ENCODE measurements at regions not wholly inside any gene's neighbourhood (a gene's known extent, or its start where the extent isn't known, plus 50 kb on each side); places are given as distances from the start of the nearest gene placed in this dataset.
"Not testable (repeated sequence)": the region's sequence is repeated elsewhere in the genome, so short reads cannot be mapped to it uniquely, and the experiment has no call there.

DNA sequence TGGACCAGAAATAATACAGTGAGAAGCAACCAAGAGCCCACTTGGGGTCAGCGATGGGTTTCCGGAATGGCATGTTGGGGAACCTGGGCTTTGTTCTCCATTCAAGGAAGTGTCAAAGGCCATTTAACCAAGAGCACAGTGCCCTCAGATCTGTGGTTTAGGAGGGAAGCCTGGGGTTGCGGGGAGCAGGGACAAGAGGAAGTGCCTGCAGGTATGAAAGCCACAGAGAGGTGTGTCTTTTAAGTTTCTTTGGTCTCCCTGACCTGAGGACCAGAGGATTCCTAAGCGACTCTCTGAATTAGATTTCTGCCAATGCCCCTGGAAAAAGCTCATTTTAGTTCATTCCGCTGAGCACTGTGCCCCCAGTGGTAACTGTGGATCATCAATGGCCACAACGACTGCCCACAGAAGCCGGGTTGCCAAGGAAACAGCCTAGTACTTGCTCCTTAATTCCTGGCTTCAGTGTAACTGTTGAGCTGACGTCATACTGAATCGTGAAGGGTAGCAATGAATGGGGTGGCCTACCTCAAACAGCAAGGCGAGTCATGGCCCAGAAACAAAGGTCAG lies 107.3 kb upstream of the SPIN1 start:
- DNase-seq = no peak

DNA sequence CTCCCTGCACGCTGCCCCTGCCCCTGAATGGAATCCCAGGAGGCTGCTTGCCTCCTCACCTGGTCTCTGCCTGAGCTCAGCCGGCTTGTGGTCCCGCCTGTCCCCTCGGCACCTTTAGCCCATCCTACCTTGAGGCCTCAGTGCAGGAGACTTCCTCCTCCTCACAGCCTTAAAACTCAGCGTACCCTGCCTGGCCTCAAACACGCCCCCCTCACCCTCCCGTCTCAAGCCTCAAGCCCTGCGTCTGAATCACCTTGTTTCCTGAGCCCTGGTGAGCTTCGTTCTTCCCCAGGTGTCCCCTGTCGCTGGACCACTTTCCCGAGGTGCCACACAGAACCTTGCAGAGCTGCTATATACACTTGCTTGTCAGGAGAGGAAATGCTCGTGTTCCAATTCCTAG lies 110.2 kb upstream of the SPIN1 start:
- DNase-seq = no peak

DNA sequence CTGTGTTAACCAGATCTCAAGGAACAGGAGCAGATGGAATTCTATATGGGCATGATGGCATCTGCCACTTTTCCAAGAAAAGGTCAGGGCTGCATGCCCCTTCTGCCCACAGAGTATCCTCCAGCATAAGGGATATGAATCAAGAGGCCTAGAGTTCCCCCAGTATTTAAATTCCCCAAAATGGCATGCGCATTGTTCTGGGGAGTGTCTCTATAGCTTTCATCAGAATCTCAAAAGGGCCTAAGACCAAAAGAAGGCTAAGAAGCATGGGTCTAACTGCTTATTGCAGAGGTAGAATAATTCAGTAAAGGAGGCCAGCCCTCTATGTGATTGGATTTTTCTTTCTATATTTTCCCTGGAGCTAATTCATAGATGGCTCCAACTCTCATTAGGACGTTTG lies 114.2 kb upstream of the SPIN1 start:
- DNase-seq = no peak

DNA sequence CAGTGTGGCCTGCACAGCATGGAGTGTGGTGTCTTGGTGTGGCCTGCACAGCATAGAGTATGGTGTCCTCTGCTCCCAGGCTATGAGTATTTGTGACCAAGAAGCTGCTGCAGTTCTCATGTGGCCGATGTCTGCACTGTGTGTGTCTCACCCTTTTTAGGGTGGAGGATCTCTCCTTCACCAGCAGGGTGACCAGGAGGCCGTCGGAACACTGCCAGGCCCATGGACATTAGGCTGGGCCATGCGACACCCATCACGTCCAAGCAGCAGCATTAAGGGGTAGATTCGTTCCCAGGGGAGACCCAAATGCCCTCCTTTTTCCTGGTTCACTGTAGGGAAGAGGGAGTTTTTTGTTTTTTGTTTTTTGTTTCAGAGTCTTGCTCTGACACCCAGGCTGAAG lies 115.3 kb upstream of the SPIN1 start:
- no peak for DNase-seq

DNA sequence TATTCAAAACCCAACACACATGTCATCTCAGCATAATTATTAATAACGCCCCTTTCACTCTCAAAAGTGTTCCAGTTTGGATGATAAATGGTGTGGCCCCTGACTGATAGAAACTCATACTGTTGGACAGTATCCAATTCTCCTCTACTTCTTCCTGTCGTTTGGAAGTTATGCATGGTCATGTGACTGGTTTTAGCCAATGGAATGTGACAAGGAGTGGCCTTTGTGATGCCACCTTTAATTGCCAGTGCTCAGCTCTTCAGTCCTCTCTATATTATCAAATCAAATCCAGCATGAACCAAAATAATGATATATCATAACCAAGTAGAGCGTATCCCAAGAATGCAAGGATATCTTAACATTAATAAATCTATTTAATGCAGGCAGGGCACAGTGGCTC lies 117.8 kb upstream of the SPIN1 start:
- DNase-seq = no peak

DNA sequence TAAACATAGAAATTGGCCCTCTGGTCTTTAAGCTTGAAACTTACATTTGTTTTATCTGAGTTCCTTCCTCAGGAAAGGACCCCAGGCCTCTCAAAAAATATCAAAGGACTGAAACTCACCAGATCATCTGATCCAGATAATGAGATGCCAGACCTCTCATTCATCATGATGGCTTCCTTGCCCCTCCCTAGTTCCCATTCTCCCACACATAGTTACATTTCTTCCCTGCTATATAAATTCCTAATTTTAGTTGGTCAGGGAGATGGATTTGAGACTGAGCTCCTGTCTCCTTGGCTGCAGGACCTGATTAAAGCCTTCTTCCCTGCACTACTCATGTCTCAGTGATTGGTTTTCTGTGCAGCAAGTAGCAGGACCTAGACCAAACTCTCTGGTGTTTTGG lies 119.4 kb upstream of the SPIN1 start:
- no peak for DNase-seq

DNA sequence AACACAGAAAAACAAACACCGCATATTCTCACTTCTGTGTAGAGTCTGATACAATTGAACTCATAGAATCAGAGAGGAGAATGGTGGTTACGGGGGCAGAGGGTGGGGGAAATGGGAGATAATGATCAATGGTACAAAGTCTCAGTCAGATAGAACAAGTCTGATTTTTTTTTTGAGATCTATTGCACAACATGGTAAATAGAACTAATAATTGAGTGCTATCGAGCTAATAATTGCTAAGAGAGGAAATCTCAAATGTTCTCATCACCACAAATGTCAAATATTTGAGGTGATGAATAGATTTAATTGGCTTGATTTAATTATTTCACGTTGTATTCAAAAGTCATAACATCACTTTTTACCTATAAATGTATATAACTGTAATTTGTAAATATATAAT lies 121.0 kb upstream of the SPIN1 start:
- DNase-seq = no peak

DNA sequence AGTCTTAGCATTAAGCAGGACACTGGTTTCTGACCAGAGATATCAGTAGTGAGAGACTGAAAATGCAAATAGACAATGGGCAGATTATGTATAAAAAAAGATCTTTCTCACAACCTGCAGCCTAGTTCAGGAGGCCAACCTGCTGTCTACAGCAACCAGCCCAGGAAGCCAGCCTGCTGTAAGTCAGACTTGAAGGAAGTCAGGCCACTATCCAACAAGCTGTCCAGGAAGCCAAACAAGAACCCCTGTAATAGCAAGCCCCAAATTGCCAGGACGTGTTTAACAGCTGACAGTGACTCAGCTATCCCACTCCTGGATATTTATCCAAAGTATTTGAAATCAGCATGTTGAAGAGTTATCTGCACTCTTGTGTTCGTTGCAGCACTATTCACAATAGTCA lies 121.8 kb upstream of the SPIN1 start:
- DNase-seq = no peak

DNA sequence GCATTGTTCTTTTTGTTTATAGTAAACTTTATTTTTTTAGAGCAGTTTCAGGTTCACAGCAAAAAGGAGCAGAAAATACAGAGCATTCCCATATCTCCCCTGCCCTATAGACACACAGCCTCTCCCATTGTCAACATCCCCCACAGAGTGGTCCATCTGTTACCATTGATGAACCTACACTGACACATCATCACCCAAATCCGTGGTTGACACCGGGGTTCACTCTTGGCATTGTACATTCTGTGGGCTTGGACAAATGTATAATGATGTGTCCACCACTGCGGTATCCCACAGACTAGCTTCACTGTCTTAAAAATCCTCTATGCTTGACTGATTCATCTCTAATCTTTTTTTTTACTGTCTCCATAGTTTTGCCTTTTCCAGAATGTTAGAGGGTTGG lies 120.7 kb upstream of the SPATA31C2 start:
- no peak for DNase-seq

DNA sequence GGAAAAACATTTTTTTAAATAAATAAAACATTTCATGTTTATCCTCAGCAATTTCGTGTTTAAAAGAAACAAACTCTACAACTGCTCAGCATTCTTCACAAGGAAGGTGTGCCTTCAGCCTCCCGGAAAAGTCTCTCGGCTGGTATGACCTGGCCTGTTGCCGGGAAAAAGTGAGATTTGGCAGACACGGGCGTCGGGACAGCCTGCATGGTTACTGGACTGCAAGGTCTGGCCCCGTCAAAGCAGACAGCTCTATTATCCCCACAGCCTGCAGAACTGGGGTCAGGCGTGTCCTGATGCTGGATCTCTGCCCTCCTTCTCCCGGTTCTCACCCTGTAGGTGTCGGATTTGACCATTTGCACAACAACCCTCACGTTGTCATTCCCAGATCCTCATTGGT lies 120.3 kb upstream of the SPATA31C2 start:
- DNase-seq = no peak

DNA sequence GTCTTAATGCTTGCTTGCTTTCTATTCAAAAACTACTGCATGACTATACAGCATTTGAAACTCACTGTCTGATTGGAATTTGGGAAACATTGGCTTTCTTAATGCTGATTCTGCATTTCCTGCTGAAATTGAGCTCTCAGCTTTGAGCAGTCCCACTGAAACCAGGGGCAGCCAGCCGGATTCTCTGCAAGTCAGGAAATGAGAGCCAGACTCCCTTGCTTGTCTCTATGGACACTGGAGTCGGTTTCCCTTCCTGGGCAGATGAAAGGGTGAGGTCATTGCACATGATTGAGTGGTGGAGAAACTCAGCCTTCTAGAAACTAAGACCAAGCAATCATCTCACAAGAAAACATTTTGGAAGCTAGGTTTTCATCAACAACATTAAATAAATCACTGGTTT lies 119.7 kb upstream of the SPATA31C2 start:
- no peak for DNase-seq

DNA sequence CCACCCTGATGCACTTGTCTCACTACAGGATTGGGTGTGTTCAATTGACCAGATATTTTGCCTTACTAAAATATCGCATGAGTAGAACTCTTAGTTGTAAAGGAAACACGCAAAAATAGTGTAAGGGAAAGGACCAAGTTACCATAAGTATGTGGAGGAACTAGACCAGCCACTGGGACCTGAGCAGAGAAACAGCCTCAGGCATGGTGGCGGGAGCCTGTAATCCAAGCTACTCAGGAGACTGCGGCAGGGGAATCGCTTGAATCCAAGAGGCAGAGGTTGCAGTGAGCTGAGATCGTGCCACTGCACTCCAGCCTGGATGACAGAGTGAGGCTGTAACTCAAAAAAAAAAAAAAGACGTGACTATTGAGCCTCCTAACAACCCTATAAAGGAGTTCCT lies 117.9 kb upstream of the SPATA31C2 start:
- DNase-seq = no peak

DNA sequence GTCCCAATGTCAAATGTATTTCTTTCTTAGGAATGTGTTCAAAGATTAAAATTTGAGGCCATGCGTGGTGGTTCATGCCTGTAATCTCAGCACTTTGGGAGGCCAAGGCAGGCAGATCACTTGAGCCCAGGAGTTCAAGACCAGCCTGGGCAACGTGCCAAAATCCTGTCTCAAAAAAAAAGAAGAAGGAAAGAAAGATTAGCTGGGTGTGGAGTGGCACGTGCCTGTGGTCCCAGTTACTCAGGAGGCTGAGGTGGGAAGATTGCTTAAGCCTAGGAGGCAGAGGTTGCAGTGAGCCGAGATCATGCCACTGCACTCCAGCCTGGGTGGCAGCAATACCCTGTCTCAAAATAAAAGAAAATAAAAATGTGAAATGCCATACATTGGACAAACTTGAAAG lies 117.5 kb upstream of the SPATA31C2 start:
- DNase-seq = not testable (repeated sequence)

DNA sequence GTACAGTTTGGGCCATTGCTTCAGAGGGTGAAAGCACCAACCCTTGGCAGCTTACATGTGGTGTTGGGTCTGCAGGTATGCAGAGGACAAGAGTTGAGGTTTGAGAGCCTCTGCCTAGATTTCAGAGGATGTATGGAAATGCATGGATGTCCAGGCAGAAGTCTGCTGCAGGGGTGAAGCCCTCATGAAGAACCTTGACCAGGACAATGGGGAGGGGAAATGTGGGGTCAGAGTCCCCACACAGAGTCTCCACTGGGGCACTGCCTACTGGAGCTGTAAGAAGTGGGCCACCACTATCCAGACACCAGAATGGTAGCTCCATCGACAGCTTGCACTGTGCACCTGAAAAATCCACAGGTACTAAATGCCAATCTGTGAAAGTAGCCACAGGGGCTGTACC lies 113.6 kb upstream of the SPATA31C2 start:
- DNase-seq = no peak

DNA sequence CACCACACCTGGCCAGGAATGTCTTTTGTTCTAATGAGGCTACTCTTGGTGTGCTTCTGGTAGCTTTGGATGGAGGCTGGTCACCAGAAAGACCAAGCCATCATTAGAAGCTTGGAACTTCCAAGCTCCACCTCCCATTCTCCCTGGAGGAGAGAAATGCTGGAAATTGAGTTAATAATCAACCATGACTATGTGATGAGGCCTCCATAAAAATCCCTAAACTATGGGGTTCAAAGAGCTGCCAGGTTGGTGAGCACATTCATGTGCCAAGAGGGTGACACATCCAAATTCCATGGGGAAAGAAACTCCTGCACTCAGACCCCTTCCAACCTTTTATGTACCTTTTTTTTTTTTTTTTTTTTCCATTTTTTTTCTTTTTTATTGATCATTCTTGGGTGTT lies 105.5 kb upstream of the SPATA31C2 start:
- no peak for DNase-seq

DNA sequence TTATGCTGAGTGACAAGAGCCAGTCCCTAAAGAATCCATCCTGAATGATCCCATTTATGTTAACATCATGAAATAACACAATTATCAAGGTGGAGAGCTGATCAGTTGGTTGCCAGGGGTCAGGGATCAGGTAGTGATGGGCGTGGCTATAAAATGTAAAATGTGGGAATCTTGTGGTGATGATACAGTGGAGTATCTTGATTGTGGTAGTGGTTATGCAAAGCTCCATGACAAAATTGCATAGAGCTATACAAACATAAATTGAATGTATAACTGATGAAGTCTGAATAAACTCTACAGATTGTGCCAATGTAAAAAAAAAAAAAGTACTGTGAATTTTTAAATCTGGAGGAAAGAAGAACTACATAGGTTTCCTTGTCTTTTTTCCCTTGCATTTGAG lies 104.6 kb upstream of the SPATA31C2 start:
- DNase-seq = no peak

DNA sequence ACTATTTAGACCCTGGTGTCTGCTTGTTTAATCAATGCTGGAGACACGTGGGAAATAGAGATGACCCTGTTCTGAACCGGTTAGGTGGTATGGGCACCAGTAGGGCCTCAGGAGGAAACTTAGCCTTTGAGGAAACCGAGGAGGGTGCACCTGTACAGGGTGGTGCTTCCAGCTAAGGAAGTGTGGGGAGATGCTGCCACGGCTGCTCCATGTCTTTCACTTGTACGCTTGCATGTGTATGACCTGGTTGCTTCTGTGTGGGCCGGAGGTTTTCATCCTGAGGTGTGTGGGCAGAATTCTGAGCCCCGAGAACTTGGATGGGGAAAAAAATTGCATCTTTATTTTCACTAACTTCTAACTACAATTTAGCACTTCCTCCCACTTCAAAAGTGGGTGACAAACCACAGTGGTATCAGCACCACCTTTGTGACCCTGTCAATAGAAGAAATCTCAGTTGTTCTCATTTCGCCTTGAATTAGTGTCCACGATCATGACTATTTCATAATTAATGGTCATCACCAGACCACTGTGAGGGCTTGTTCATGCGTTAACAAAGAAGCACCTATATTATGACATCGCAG lies 99.8 kb upstream of the SPATA31C2 start:
- DNase-seq = peak in 1 of 2 donors; percentile 26

DNA sequence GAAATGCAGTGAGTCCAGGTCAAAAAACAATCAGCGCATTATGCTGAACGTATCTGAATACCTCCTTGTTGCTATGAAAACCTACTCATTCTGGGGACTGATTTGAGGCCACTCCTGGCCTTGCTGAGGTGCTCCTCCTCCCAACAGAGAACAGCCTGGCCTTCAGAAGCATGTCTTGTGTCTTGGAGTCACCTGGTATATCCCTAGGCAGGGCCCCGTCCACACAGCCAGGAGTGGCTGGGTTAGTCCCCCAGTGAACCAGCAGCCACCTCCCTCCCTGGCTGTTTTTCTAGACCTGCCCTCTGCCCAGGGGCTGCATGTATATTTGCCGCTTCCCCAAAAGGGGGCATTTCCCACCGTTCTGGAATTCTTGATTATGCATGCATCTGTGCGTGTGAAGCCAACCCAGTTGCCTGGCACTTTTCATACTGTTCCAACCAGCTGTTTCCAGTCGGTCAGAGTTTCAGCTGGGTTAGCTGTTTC lies 99.2 kb upstream of the SPATA31C2 start:
- no peak for DNase-seq

DNA sequence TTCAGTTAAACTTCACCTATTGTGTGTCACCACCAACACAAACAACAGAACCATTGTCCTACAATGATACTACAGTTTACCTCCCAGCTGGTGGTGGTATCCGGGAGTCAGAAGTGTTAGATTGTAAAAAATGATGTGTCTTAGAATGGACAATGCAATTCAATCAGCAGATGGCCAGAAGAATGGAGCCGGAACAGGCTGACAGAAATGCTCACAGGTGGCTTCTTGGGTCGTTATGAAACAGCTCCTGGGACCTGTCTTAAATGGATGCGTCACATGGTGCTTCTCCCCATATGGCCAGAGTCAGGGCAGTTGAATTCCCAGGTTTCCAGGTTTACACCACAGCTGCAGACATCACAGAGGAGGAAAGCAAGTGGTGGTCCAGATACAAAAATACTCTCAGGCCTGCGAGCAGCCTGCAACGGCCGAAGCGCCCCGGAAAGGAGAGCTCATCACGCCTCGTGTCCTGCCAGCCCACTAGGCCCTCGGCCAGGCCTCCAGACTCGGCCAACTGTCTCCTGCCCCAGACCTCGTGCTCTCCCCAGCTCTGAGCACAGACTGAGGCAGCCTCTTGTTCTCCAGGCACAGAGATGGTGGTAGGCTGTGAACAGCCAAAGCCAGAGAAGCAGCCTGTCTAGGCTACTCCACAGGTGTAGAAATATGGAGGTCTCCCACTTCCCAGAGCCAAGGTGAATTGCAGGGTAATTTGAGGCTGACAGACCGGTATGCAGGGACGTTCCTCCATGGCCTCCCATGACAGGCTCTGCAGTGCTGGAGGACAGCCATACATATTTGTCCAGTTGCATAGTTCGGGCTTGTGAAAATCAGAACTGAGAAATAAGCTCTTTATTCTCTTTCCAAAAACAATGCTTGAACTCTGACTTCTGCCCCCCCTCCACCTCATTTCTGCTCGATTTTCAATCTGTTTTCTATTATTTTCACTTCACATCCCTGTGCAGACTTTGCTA lies 98.5 kb upstream of the SPATA31C2 start:
- no peak for DNase-seq

DNA sequence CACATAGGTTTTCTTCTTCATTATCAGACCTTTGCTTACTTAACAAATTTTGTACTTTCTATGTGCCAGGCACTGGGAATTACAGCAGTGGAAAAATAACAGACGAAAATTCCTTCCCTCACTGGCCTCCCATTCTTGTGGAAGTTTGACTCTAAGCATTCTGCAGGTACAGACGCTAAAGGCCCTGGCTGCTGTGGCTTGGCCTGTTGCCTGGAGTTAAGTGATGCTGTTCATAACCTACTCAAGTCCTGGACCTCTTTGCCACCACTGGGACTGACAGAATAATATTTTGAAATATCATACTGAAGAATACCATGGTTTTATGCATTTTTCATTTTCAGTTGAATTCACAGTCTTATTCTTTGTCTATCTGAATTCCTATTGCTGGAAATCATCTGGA lies 97.3 kb upstream of the SPATA31C2 start:
- DNase-seq = no peak

DNA sequence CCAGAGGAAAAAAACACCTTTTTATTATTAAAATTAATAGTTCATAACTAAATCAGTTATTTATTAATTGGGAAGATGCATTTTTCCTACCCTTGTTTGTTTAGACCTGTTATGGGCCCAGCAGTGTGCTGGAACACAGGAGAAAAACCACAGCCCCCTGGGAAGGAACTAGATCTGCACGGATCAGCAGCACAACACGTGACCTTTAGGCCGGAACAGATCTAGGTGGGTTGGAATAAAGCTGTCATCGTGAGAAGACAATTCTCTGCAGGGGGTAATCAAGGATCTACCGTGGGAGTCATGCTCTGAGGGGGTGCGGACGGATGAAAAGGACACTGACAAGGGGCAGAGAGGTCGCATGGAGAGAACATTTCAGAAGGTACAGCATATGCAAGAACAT lies 95.8 kb upstream of the SPATA31C2 start:
- DNase-seq = no peak

DNA sequence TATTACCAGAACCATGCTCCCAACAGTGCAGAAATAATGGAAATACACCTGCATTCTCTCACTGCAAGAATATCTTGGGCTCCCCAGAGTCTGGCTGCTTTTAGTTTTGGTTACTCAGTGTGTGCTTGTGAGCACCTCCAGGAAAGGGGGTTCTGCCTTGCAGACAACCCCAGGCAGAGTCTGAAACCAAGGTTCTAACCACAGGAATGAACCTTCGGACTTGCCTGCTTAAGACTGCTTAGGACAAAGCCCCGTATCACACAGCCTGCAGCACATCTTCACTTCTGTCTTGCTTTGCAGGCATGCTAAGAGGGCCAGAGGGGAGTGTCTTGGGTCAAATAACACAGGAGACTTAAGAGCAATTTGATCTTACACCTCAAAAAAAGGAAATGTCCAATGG lies 94.8 kb upstream of the SPATA31C2 start:
- no peak for DNase-seq

DNA sequence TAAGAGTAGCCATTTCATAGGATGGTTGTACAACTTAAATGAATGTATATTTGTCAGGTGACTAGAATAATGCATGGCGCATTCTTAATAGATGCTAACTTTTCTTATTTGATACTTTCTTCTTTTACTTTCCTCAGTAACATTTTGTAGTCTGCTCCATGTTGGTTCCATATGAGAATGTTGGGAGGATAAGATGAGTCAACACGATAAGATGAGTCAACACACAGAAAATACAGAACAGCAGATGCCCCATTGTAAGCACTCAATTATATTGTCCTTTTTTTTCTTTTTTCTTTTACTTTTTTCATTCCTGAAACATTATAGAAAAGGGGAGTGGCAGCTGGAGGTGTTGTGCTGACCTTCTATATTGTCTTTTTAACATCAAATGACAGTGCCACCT lies 92.3 kb upstream of the SPATA31C2 start:
- DNase-seq = no peak

DNA sequence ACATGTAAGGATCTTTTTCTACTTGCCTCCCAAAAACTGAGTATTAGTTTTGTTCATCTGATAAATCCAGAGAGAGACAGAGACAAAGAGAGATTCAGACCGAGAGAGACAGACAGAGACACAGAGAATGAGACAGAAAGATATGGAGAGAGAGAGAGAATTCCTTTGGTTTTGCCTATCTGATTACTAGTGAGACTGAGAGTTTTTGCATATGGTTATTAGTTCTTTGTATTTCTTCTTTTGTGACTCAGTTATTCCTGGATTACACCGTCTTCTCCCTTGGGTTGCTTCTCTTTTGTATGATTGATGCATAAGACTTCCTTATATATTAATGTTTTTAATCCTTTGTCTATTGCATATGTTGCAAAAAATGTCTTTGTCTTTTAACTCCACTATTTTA lies 91.2 kb upstream of the SPATA31C2 start:
- DNase-seq = no peak
